ENCODE measurements at regions not wholly inside any gene's neighbourhood (a gene's known extent, or its start where the extent isn't known, plus 50 kb on each side); places are given as distances from the start of the nearest gene placed in this dataset.

- TF ChIP-seq CTCF (IDR thresholded peaks at IDR 0.05 in 8 of 11, conservative IDR thresholded peaks at IDR 0.05 in 3 of 11) (no peak), POLR2A (IDR thresholded peaks at IDR 0.05) (no peak), POLR2AphosphoS5 (IDR thresholded peaks at IDR 0.05) (no peak)
These were observed 112.7 kb downstream of the FAM53A start for GRCh38 chr4:1571165-1572009.
